Type B pancreatic cell (in vitro differentiated cells): ENCODE measurements at regions not wholly inside any gene's neighbourhood (a gene's known extent, or its start where the extent isn't known, plus 50 kb on each side); places are given as distances from the start of the nearest gene placed in this dataset.
"Not testable (repeated sequence)": the region's sequence is repeated elsewhere in the genome, so short reads cannot be mapped to it uniquely, and the experiment has no call there.

Source experiments
- DNase-seq: peaks from one replicate; pipeline ENCODE4 v3.0.0; 2021; ENCODE audit warnings: mixed read lengths; ENCODE audit not compliant: unreplicated experiment; ENCODE audit errors: extremely low spot score
- H3K27ac Mint-ChIP-seq: 2 replicates; pipeline ENCODE4 v1.8.0; 2021; ENCODE audit warnings: mild to moderate bottlenecking, mixed read lengths
- H3K27me3 Mint-ChIP-seq: 2 replicates; pipeline ENCODE4 v1.8.0; 2021; ENCODE audit warnings: mixed read lengths
- H3K36me3 Mint-ChIP-seq: 2 replicates; pipeline ENCODE4 v1.8.0; 2021; ENCODE audit warnings: mixed read lengths
- H3K4me1 Mint-ChIP-seq: one replicate; pipeline ENCODE4 v1.8.0; 2021; ENCODE audit warnings: mixed read lengths; ENCODE audit not compliant: unreplicated experiment
- H3K4me3 Mint-ChIP-seq: 2 replicates; pipeline ENCODE4 v1.8.0; 2021; ENCODE audit warnings: mild to moderate bottlenecking, mixed read lengths
- H3K9me3 Mint-ChIP-seq: 2 replicates; pipeline ENCODE4 v1.8.0; 2021; ENCODE audit warnings: mixed read lengths
- CTCF ChIP-seq: fragments of 200-600 bp; sonication (generic); conservative IDR thresholded peaks from 2 replicates; pipeline ENCODE4 v1.5.0; 2021; ENCODE audit warnings: antibody characterized with exemption, mild to moderate bottlenecking

GRCh38 chr19:20367811-20368294 is 197.7 kb downstream of the ZNF737 start:
- Mint-ChIP-seq H3K36me3 (no peaks in the 10 kb centered on the region), H3K27ac (peak overlapping the region; percentile 67), H3K27me3 (no peaks in the 10 kb centered on the region), H3K9me3 (peaks cover 14% of the 10 kb centered on the region), H3K4me1 (peaks cover 16% of the 10 kb centered on the region), H3K4me3 (peak overlapping the region; percentile 65)
- TF ChIP-seq CTCF, result peak; percentile 22
- no peak for DNase-seq

- Mint-ChIP-seq H3K36me3 (no peaks in the 10 kb centered on the region), H3K27ac (no peak overlapping the region), H3K9me3 (peaks cover 5% of the 10 kb centered on the region), H3K4me3 (no peak overlapping the region), H3K4me1 (peaks cover 13% of the 10 kb centered on the region), H3K27me3 (no peaks in the 10 kb centered on the region)
- TF ChIP-seq CTCF, result no peak
- no peak for DNase-seq
These were observed 198.1 kb downstream of the ZNF486 start for GRCh38 chr19:20365146-20365545.

GRCh38 chr19:20359933-20360720 is 193.1 kb downstream of the ZNF486 start:
- no peak for DNase-seq
- no peaks in the 10 kb centered on the region for H3K4me1 Mint-ChIP-seq
- H3K36me3 Mint-ChIP-seq, result peaks cover 4% of the 10 kb centered on the region
- H3K27ac Mint-ChIP-seq, result no peak overlapping the region
- H3K27me3 Mint-ChIP-seq, result no peaks in the 10 kb centered on the region
- H3K4me3 Mint-ChIP-seq, result no peak overlapping the region
- peaks cover 5% of the 10 kb centered on the region for H3K9me3 Mint-ChIP-seq
- peak; percentile 63 for TF ChIP-seq CTCF

GRCh38 chr19:20358841-20359465 is 191.9 kb downstream of the ZNF486 start:
- H3K4me1 Mint-ChIP-seq, DNase-seq, H3K36me3 Mint-ChIP-seq, H3K27me3 Mint-ChIP-seq, H3K9me3 Mint-ChIP-seq, H3K27ac Mint-ChIP-seq, H3K4me3 Mint-ChIP-seq: not testable (repeated sequence)

GRCh38 chr19:20357921-20358320 is 190.9 kb downstream of the ZNF486 start:
- Mint-ChIP-seq H3K4me3 (no peak overlapping the region), H3K4me1 (no peaks in the 10 kb centered on the region)

More at GRCh38 chr19:20357921-20358320, 190.9 kb downstream of the ZNF486 start:
- no peak for TF ChIP-seq CTCF
- H3K27me3 Mint-ChIP-seq, result no peaks in the 10 kb centered on the region
- no peak for DNase-seq
- H3K9me3 Mint-ChIP-seq, result no peaks in the 10 kb centered on the region
- H3K36me3 Mint-ChIP-seq, result peaks cover 4% of the 10 kb centered on the region
- H3K27ac Mint-ChIP-seq, result no peak overlapping the region
